Smooth muscle cell (in vitro differentiated cells): ENCODE measurements at regions not wholly inside any gene's neighbourhood (a gene's known extent, or its start where the extent isn't known, plus 50 kb on each side); places are given as distances from the start of the nearest gene placed in this dataset.

Source experiments
- DNase-seq: peaks from one replicate; lab custom pipeline; 2025; ENCODE audit not compliant: unreplicated experiment; lab: John Stamatoyannopoulos, UW
- H2AFZ ChIP-seq: fragments of 200-600 bp; sonication (generic); 2 replicates; pipeline ENCODE4 v1.6.0; 2016; ENCODE audit warnings: antibody characterized with exemption, low read depth, mild to moderate bottlenecking
- H3F3A ChIP-seq: fragments of 200-600 bp; sonication (generic); 2 replicates; pipeline ENCODE4 v1.6.0; 2017; ENCODE audit warnings: antibody characterized with exemption, low read depth
- H3K27ac ChIP-seq: fragments of 200-600 bp; sonication (generic); 2 replicates; pipeline ENCODE4 v1.5.1; 2016; ENCODE audit warnings: low read depth, mild to moderate bottlenecking
- H3K27me3 ChIP-seq: fragments of 200-600 bp; sonication (generic); 2 replicates; pipeline ENCODE4 v1.6.1; 2016; ENCODE audit warnings: low read depth, mild to moderate bottlenecking
- H3K36me3 ChIP-seq: fragments of 200-600 bp; sonication (generic); 2 replicates; pipeline ENCODE4 v1.5.1; 2016; ENCODE audit warnings: low read depth
- H3K4me1 ChIP-seq: fragments of 200-600 bp; sonication (generic); 2 replicates; pipeline ENCODE4 v1.5.1; 2016; ENCODE audit warnings: low read depth
- H3K4me2 ChIP-seq: fragments of 200-600 bp; sonication (generic); 2 replicates; pipeline ENCODE4 v1.6.0; 2016; ENCODE audit warnings: mild to moderate bottlenecking
- H3K4me3 ChIP-seq: fragments of 200-600 bp; sonication (generic); 2 replicates; pipeline ENCODE4 v1.5.1; 2016; ENCODE audit warnings: mild to moderate bottlenecking
- H3K79me2 ChIP-seq: fragments of 200-600 bp; sonication (generic); 2 replicates; pipeline ENCODE4 v1.6.0; 2016; ENCODE audit warnings: low read depth, mild to moderate bottlenecking
- H3K9ac ChIP-seq: fragments of 200-600 bp; sonication (generic); 2 replicates; pipeline ENCODE4 v1.6.0; 2016; ENCODE audit warnings: low read depth
- H3K9me3 ChIP-seq: fragments of 200-600 bp; sonication (generic); replicated peaks from 2 replicates; pipeline ENCODE4 v1.5.1; 2016; ENCODE audit warnings: low read depth
- H4K20me1 ChIP-seq: fragments of 200-600 bp; sonication (generic); 2 replicates; pipeline ENCODE4 v1.6.0; 2016; ENCODE audit warnings: low read depth
- CTCF ChIP-seq: fragments of 200-600 bp; sonication (generic); IDR thresholded peaks from 2 replicates; pipeline ENCODE4 v1.5.1; 2017; ENCODE audit warnings: borderline replicate concordance, mild to moderate bottlenecking, antibody characterized with exemption; ENCODE audit not compliant: insufficient read depth, poor library complexity, severe bottlenecking
- WGBS: methylation state at CpG from one replicate; pipeline ENCODE4 v1.1.7; 2016; ENCODE audit warnings: low lambda C conversion rate; 5-methylcytosine and 5-hydroxymethylcytosine counted together

GRCh38 chr1:198910816-198911215 is 272.0 kb downstream of the PTPRC start:
- Histone ChIP-seq H3K9me3 (no peaks in the 10 kb centered on the region), H3K4me2 (peak overlapping the region; percentile 51), H3K4me3 (no peak overlapping the region), H3K9ac (no peak overlapping the region), H3K36me3 (peaks cover 12% of the 10 kb centered on the region), H3F3A (peaks cover 31% of the 10 kb centered on the region), H2AFZ (no peak overlapping the region), H3K27me3 (no peaks in the 10 kb centered on the region), H3K4me1 (peaks cover 30% of the 10 kb centered on the region), H3K79me2 (peaks cover 100% of the 10 kb centered on the region), H4K20me1 (peaks cover 100% of the 10 kb centered on the region), H3K27ac (peak overlapping the region; percentile 81)
- no peak for TF ChIP-seq CTCF
- no peak for DNase-seq
- 79% methylated on average over 2 of the region's 2 CpGs for whole genome bisulfite sequencing

GRCh38 chr1:198912046-198912445 is 273.2 kb downstream of the PTPRC start:
- peaks cover 4% of the 10 kb centered on the region for H3K36me3 ChIP-seq
- TF ChIP-seq CTCF = no peak
- H3K4me2 ChIP-seq = peak overlapping the region; percentile 9
- H4K20me1 ChIP-seq = peaks cover 100% of the 10 kb centered on the region
- no peak for DNase-seq
- peaks cover 30% of the 10 kb centered on the region for H3F3A ChIP-seq
- H3K79me2 ChIP-seq = peaks cover 100% of the 10 kb centered on the region
- H3K9me3 ChIP-seq = no peaks in the 10 kb centered on the region
- peaks cover 30% of the 10 kb centered on the region for H3K4me1 ChIP-seq
- WGBS = 88% methylated on average over 1 of the region's 1 CpG
- no peak overlapping the region for H3K4me3 ChIP-seq
- no peak overlapping the region for H3K9ac ChIP-seq
- no peaks in the 10 kb centered on the region for H3K27me3 ChIP-seq
- H2AFZ ChIP-seq = no peak overlapping the region
- peak overlapping the region; percentile 81 for H3K27ac ChIP-seq

- Histone ChIP-seq H3K4me3 (no peak overlapping the region), H2AFZ (no peak overlapping the region), H3K36me3 (peaks cover 4% of the 10 kb centered on the region), H3K27me3 (no peaks in the 10 kb centered on the region), H3K27ac (peak overlapping the region; percentile 81), H3K4me2 (peak overlapping the region; percentile 55), H3K9ac (no peak overlapping the region), H3K4me1 (peaks cover 24% of the 10 kb centered on the region), H3F3A (peaks cover 32% of the 10 kb centered on the region), H4K20me1 (peaks cover 100% of the 10 kb centered on the region), H3K79me2 (peaks cover 100% of the 10 kb centered on the region), H3K9me3 (no peaks in the 10 kb centered on the region)
- no peak for TF ChIP-seq CTCF
- no peak for DNase-seq
- 81% methylated on average over 4 of the region's 4 CpGs for WGBS
Measured at GRCh38 chr1:198913667-198914066, 274.8 kb downstream of the PTPRC start.

- 80% methylated on average over 3 of the region's 3 CpGs for WGBS
- Histone ChIP-seq H2AFZ (no peak overlapping the region), H3K36me3 (peaks cover 4% of the 10 kb centered on the region), H4K20me1 (peaks cover 100% of the 10 kb centered on the region), H3K4me1 (peaks cover 8% of the 10 kb centered on the region), H3K27ac (peak overlapping the region; percentile 81), H3K27me3 (no peaks in the 10 kb centered on the region), H3F3A (peaks cover 48% of the 10 kb centered on the region), H3K79me2 (peaks cover 100% of the 10 kb centered on the region), H3K9me3 (no peaks in the 10 kb centered on the region), H3K9ac (no peak overlapping the region), H3K4me2 (peak overlapping the region; percentile 55), H3K4me3 (no peak overlapping the region)
- no peak for TF ChIP-seq CTCF
- no peak for DNase-seq
Measured at GRCh38 chr1:198915327-198916231, 276.7 kb downstream of the PTPRC start.
